Vagina (tissue), 2 donors: ENCODE measurements at regions not wholly inside any gene's neighbourhood (a gene's known extent, or its start where the extent isn't known, plus 50 kb on each side); places are given as distances from the start of the nearest gene placed in this dataset.

ENCODE experiments used
- DNase-seq, 2 donors: peaks; one replicate each; pipeline ENCODE4 v3.0.0-alpha.2; 2017; ENCODE audit errors: extremely low spot score in 2 of 2
- H3K27ac ChIP-seq: fragments of 200-600 bp; sonication (generic); one replicate; pipeline ENCODE4 v1.5.1; 2019
- H3K27me3 ChIP-seq: fragments of 200-600 bp; sonication (generic); one replicate; pipeline ENCODE4 v1.5.1; 2019
- H3K36me3 ChIP-seq, 2 donors: fragments of 200-600 bp; sonication (generic); one replicate each; pipeline ENCODE4 v1.5.1; 2017 to 2019
- H3K4me1 ChIP-seq: fragments of 200-600 bp; sonication (generic); one replicate; pipeline ENCODE4 v1.5.1; 2019
- H3K4me3 ChIP-seq, 2 donors: fragments of 200-600 bp; sonication (generic); 1 replicate in 1 of 2; 2 replicates in 1 of 2; pipeline ENCODE4 v1.5.1; 2016 to 2019
- H3K9me3 ChIP-seq: fragments of 200-600 bp; sonication (generic); one replicate; pipeline ENCODE4 v1.5.1; 2019
- POLR2A ChIP-seq, 2 donors: fragments of 450-650 bp; IDR thresholded peaks; one replicate each; pipeline ENCODE4 v1.6.1; 2017; ENCODE audit warnings: antibody characterized with exemption in 2 of 2, mild to moderate bottlenecking in 2 of 2, moderate library complexity in 2 of 2
- POLR2AphosphoS5 ChIP-seq, 2 donors: sonication (generic); formaldehyde crosslinking; IDR thresholded peaks; one replicate each; pipeline ENCODE4 v1.9.0; 2017; ENCODE audit warnings: antibody characterized with exemption in 2 of 2, mild to moderate bottlenecking in 2 of 2, low read depth in 1 of 2; ENCODE audit not compliant: insufficient read depth in 1 of 2
- intact Hi-C: fragments of 100-400 bp; cut with DNase I; formaldehyde crosslinking; loops from one replicate; pipeline ENCODE4 v1.15.1; 2023
- TF ChIP-seq, protein P1 (sequence below), 3 experiments: fragments of 450-650 bp in 2 of 3; fragments of 200-600 bp in 1 of 3; sonication (generic) in 1 of 3; IDR thresholded peaks; one replicate each; pipeline ENCODE4 v1.5.1; 2017 to 2019; ENCODE audit warnings: antibody characterized with exemption in 3 of 3, mild to moderate bottlenecking in 2 of 3, moderate library complexity in 2 of 3

DNA sequence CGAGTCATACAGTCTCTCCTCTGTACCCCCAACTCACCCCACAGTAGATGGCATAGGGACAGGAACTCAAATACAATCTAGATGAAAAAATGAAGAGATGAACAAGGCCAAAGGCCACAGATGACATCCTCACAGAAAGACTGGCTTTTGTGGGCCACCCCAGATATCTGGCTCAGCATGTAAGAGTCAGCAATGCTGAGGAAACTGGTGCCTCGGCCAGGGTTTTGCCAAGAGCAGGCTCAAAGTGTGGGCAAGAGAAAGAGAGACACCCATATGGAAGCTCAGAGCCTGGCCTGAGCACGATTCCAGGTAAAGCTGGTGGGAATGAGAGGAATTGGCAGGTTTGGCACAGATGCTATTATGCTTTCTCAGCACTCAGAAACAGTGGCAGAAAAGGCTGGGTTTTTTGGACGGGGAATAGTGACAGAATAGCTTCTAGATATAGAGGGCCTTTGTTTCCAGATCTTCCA is 460.6 kb downstream of the FOXO1 start:
- peak overlapping the region; percentile 39 for H3K27ac ChIP-seq
- intact Hi-C loops, result no loop called here
- H3K4me3 ChIP-seq, result no peak overlapping the region
- no peaks in the 10 kb centered on the region for H3K9me3 ChIP-seq
- no peaks in the 10 kb centered on the region for H3K27me3 ChIP-seq
- H3K4me1 ChIP-seq, result peaks cover 16% of the 10 kb centered on the region
- TF ChIP-seq, protein P1, sequence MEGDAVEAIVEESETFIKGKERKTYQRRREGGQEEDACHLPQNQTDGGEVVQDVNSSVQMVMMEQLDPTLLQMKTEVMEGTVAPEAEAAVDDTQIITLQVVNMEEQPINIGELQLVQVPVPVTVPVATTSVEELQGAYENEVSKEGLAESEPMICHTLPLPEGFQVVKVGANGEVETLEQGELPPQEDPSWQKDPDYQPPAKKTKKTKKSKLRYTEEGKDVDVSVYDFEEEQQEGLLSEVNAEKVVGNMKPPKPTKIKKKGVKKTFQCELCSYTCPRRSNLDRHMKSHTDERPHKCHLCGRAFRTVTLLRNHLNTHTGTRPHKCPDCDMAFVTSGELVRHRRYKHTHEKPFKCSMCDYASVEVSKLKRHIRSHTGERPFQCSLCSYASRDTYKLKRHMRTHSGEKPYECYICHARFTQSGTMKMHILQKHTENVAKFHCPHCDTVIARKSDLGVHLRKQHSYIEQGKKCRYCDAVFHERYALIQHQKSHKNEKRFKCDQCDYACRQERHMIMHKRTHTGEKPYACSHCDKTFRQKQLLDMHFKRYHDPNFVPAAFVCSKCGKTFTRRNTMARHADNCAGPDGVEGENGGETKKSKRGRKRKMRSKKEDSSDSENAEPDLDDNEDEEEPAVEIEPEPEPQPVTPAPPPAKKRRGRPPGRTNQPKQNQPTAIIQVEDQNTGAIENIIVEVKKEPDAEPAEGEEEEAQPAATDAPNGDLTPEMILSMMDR (IDR thresholded peaks at IDR 0.05), result no peak
- TF ChIP-seq POLR2A (IDR thresholded peaks at IDR 0.05) (no peak), POLR2AphosphoS5 (IDR thresholded peaks at IDR 0.05; ENCODE audit: insufficient read depth in 1 of 2, low read depth in 1 of 2) (no peak)
- no peaks in the 10 kb centered on the region for H3K36me3 ChIP-seq
- peak in 1 of 2 donors; percentile 86 for DNase-seq

DNA sequence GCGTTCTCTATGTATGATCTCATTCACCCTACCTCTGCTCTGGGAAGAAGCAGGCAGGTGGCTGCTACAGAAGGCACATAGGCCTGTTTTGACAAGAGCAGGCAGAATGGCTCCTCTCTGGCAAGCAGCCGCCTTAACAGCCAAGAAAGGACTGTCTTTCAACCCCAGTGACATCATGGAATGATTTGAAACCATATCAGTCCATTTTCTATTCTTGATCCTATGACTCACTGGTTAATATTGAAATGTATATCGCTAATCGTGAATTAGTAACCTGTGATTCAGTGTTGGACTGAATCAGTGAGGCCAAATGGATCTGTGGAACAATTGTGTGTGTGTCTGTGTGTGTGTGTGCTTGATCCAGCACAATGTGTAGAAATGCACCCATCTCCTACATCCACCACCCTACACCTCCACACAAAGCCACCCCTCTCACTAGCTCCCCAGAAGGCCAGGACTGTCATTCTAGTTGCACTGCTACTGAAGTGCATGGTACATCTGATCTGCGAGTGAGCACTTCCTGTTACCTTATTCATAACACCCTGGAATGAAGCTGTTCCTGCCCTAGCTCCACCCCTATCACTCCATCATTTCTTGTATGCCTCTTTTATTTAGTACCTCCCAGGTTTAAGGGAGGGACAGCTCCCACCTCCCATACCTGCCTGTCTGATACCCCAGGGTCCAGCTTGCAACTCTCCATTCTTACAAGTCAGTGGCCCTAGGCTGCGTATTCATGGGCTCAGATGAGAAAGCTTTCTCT is 460.0 kb downstream of the FOXO1 start:
- Histone ChIP-seq H3K27me3 (no peaks in the 10 kb centered on the region), H3K27ac (peak overlapping the region; percentile 39), H3K9me3 (no peaks in the 10 kb centered on the region), H3K36me3 (no peaks in the 10 kb centered on the region), H3K4me1 (peaks cover 16% of the 10 kb centered on the region), H3K4me3 (no peak overlapping the region)
- intact Hi-C loops, result no loop called here
- peak in 1 of 2 donors; percentile 81 for DNase-seq
- TF ChIP-seq POLR2A (IDR thresholded peaks at IDR 0.05) (no peak), POLR2AphosphoS5 (IDR thresholded peaks at IDR 0.05; ENCODE audit: insufficient read depth in 1 of 2, low read depth in 1 of 2) (no peak)
- TF ChIP-seq, protein P1 (IDR thresholded peaks at IDR 0.05), result no peak

DNA sequence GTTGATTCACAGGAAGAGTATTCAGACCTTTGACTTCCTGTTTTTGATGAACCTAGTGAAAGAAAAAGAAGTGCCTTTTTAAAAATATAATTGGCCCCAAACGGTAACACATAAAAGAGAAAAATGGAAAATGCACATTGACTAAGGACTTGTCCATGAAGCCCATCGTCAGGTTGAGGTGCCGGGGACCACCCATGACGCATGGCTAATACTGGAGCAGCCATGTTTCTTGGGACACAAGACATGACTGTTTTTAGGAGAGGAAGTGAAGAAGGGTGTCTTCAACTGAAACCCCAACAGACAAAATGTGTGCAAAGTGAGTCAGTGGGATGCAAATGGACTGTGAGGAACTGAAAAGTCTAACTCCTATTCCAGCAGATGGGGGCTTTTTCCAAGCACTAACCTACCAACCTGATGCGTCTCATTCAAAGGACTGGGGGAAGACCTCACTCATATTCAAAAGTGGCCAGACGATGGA is 459.4 kb downstream of the FOXO1 start:
- DNase-seq, result peak in 1 of 2 donors; percentile 83
- Histone ChIP-seq H3K4me1 (peaks cover 16% of the 10 kb centered on the region), H3K27me3 (no peaks in the 10 kb centered on the region), H3K4me3 (no peak overlapping the region), H3K36me3 (no peaks in the 10 kb centered on the region), H3K27ac (peak overlapping the region; percentile 39), H3K9me3 (no peaks in the 10 kb centered on the region)
- TF ChIP-seq POLR2A (IDR thresholded peaks at IDR 0.05) (no peak), POLR2AphosphoS5 (IDR thresholded peaks at IDR 0.05; ENCODE audit: insufficient read depth in 1 of 2, low read depth in 1 of 2) (no peak)
- TF ChIP-seq, protein P1 (IDR thresholded peaks at IDR 0.05), result no peak
- intact Hi-C loops, result no loop called here

DNA sequence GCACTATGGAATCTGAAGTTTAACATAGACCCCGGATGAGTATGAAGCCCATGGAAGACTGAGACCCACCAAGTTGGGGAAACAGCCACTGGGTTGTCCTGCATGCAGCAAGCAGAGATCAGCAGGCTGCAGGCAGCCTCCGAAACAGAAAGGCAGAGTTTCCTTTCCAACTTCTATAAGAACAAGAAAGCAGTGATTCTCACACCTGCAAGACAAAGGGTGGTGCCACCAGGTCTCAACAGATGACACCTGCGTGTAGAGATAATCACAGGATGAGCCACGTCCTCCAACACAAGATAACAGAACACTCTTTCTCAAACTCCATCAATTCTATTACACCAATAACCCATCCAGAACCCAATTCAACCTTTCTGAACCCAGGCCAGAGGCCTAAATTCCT is 457.9 kb downstream of the FOXO1 start:
- Histone ChIP-seq H3K36me3 (no peaks in the 10 kb centered on the region), H3K4me1 (peaks cover 16% of the 10 kb centered on the region), H3K4me3 (no peak overlapping the region), H3K27me3 (no peaks in the 10 kb centered on the region), H3K27ac (no peak overlapping the region), H3K9me3 (no peaks in the 10 kb centered on the region)
- TF ChIP-seq POLR2AphosphoS5 (IDR thresholded peaks at IDR 0.05; ENCODE audit: insufficient read depth in 1 of 2, low read depth in 1 of 2), result no peak
- TF ChIP-seq, protein P1 (IDR thresholded peaks at IDR 0.05), result no peak
- TF ChIP-seq POLR2A (IDR thresholded peaks at IDR 0.05), result no peak
- no peak for DNase-seq
- intact Hi-C loops, result no loop called here
